ENCODE measurements at regions not wholly inside any gene's neighbourhood (a gene's known extent, or its start where the extent isn't known, plus 50 kb on each side); places are given as distances from the start of the nearest gene placed in this dataset.

DNA sequence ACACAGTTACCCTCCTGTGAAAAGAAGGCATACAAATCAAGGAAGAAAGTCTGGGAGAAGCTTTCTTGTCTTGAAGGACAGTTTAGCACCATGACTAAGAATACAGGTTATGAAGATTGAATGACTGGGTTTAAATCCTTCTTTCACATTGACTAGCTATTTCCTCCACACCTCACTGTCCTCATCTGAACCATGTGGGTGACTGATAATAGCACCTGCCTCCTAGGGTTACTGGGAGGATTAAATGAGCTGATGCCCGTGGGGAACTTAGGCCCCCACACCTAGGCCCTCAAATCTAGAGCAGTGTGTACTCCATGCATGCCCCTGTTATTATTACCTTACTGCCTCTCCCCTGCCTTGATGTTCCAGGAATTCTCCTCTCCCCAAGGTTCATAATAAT lies 202.9 kb downstream of the FBXO15 start:
- DNase-seq (ENCODE audit: low spot score in 2 of 2): no peak
- 60 to 79% methylated on average over 1 of the region's 1 CpG for WGBS, 2 donors
- no peak for TF ChIP-seq CTCF (IDR thresholded peaks at IDR 0.05)
- no peak for TF ChIP-seq POLR2A (IDR thresholded peaks at IDR 0.05)
- no peak overlapping the region for H3K4me3 ChIP-seq (ENCODE audit: low read depth, poor library complexity, severe bottlenecking)
- intact Hi-C loops (cut with DNase I; ENCODE audit: low total_unique reads): no loop called here

DNA sequence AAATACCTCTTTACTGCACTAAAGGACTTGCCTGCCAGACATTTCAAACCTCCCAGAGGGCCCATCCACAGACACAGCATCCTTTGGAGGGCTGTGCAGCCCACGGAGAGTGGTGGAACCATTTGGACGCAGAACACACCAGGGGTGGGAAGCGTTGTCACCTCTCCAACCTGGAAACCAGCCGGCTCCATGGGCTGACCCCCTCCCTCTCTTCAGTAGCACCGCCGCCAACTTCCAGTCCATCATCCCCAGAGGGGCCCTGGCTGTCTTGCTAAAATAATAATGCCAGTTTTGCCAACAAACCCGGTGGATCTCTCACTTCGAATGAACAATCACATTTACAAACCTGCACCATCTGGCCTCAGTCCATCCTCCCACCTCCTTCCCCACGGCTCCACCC lies 203.9 kb downstream of the FBXO15 start:
- H3K4me3 ChIP-seq (ENCODE audit: low read depth, poor library complexity, severe bottlenecking): no peak overlapping the region
- WGBS, 2 donors: 60 to 63% methylated on average over 9 of the region's 9 CpGs
- DNase-seq (ENCODE audit: low spot score in 2 of 2): no peak
- TF ChIP-seq POLR2A (IDR thresholded peaks at IDR 0.05) (no peak), CTCF (IDR thresholded peaks at IDR 0.05) (no peak)
- intact Hi-C loops (cut with DNase I; ENCODE audit: low total_unique reads): no loop called here

DNA sequence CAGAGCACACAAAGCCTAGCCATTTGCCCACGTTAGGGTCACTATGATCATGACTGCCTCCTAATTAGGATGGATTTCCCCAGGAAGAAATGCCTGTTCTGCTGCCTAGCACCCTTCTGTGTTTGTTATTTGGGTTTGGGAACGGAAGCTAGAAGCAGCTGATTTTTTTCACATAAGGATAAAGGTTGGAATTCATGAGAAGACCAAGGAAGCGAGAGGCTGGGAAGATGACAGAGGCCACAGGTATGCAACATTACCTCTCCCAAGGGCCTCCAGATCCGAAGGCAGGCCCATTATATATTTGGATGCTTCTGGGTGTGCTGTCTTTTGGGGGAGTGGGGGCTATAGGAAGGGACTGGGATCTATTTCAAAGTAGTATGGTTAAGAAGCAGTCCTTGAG lies 204.7 kb downstream of the FBXO15 start:
- intact Hi-C loops (cut with DNase I; ENCODE audit: low total_unique reads): no loop called here
- 80 to 89% methylated on average over 4 of the region's 4 CpGs for WGBS, 2 donors
- TF ChIP-seq CTCF (IDR thresholded peaks at IDR 0.05) (no peak), POLR2A (IDR thresholded peaks at IDR 0.05) (no peak)
- DNase-seq (ENCODE audit: low spot score in 2 of 2): no peak
- no peak overlapping the region for H3K4me3 ChIP-seq (ENCODE audit: low read depth, poor library complexity, severe bottlenecking)

DNA sequence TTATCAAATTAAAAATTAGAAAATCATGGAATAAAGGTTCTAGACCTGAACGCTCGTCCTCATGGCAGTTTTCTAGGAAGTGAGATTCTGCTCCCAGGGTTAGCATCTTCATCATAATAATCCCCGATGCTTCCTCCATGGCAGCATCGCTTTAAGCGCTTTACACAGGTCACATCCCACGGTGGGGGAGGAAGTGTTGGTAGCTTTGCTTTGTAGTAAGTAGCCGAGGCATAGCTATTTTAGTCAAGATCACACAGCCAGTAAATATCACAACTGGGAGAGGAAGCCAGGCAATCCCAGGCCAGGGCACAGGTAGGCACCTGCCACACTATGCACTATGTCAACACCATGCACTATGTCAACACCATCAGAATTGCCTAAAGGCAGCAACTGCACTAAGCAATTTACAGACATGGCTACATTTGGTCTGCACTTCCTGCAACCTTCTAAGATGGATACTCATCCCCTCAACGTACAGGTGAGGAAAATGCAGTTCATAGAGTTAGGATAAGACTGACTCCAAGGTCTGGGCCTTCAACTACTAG lies 205.5 kb downstream of the FBXO15 start:
- TF ChIP-seq CTCF (IDR thresholded peaks at IDR 0.05): no peak
- no peak for TF ChIP-seq POLR2A (IDR thresholded peaks at IDR 0.05)
- intact Hi-C loops (cut with DNase I; ENCODE audit: low total_unique reads): no loop called here
- DNase-seq (ENCODE audit: low spot score in 2 of 2): no peak
- WGBS, 2 donors: 82 to 85% methylated on average over 8 of the region's 8 CpGs
- no peak overlapping the region for H3K4me3 ChIP-seq (ENCODE audit: low read depth, poor library complexity, severe bottlenecking)

- no peak overlapping the region for H3K4me3 ChIP-seq (ENCODE audit: low read depth, poor library complexity, severe bottlenecking)
- TF ChIP-seq POLR2A (IDR thresholded peaks at IDR 0.05) (no peak), CTCF (IDR thresholded peaks at IDR 0.05) (no peak)
- intact Hi-C loops (cut with DNase I; ENCODE audit: low total_unique reads): no loop called here
- 34 to 35% methylated on average over 8 of the region's 8 CpGs for WGBS, 2 donors
- DNase-seq (ENCODE audit: low spot score in 2 of 2): no peak
Observed at GRCh38 chr18:73940721-73941120, 206.9 kb downstream of the FBXO15 start.

GRCh38 chr18:73939391-73939790 lies 208.2 kb downstream of the FBXO15 start:
- intact Hi-C loops (cut with DNase I; ENCODE audit: low total_unique reads): no loop called here
- DNase-seq (ENCODE audit: low spot score in 2 of 2): no peak
- 90 to 93% methylated on average over 5 of the region's 5 CpGs for WGBS, 2 donors
- H3K4me3 ChIP-seq (ENCODE audit: low read depth, poor library complexity, severe bottlenecking): no peak overlapping the region
- TF ChIP-seq CTCF (IDR thresholded peaks at IDR 0.05) (no peak), POLR2A (IDR thresholded peaks at IDR 0.05) (no peak)
